ENCODE measurements at regions not wholly inside any gene's neighbourhood (a gene's known extent, or its start where the extent isn't known, plus 50 kb on each side); places are given as distances from the start of the nearest gene placed in this dataset.

- ATAC-seq = no peak
These were observed 170.8 kb upstream of the MSX2 start for GRCh38 chr5:174553556-174553955.

GRCh38 chr5:174555726-174556125, 168.7 kb upstream of the MSX2 start:
- ChIA-PET POLR2A (no interaction called here), CTCF (no interaction called here)
- Histone ChIP-seq H3K36me3 (ENCODE audit: control insufficient read depth, insufficient read depth, low read length) (no peaks in the 10 kb centered on the region), H3K4me3 (ENCODE audit: low read depth in 2 of 2, low read length in 2 of 2) (no peak overlapping the region), H3K4me1 (ENCODE audit: control insufficient read depth, insufficient read depth, low read length) (no peaks in the 10 kb centered on the region), H3K9me3 (ENCODE audit: control insufficient read depth, insufficient read depth, low read depth, low read length) (no peaks in the 10 kb centered on the region), H3K27me3 (ENCODE audit: control insufficient read depth, insufficient read depth, low read length) (peaks cover 2% of the 10 kb centered on the region; the same call in 1 of the 2 replicates), H3K27ac (ENCODE audit: low read length) (no peak overlapping the region)
- intact Hi-C loops (cut with micrococcal nuclease; ENCODE audit: unreplicated experiment) (no loop called here), in situ Hi-C loops (cut with HindIII; ENCODE audit: low pct_unique_long_range_greater_than_20kb, low sequenced_read_pairs) (no loop called here)
- ATAC-seq (no peak), DNase-seq (ENCODE audit: low read depth, low spot score) (no peak)
- TF ChIP-seq TCF7L2 (IDR thresholded peaks at IDR 0.05; ENCODE audit: low read depth, low read length) (no peak), REST (IDR thresholded peaks at IDR 0.05; ENCODE audit: insufficient read depth in 1 of 2, low read depth in 2 of 2, low read length in 1 of 2) (no peak), POLR2AphosphoS5 (IDR thresholded peaks at IDR 0.05; ENCODE audit: low read depth, low read length) (no peak), CTCF (IDR thresholded peaks at IDR 0.05) (no peak), SIN3A (IDR thresholded peaks at IDR 0.05; ENCODE audit: borderline replicate concordance, insufficient read depth, low read depth, low read length) (no peak)
- no TSS peak for BruUV-seq (replicated peaks)

More at GRCh38 chr5:174553556-174553955, 170.8 kb upstream of the MSX2 start:
- CTCF ChIA-PET = no interaction called here
- no peaks in the 10 kb centered on the region for H3K36me3 ChIP-seq (ENCODE audit: control insufficient read depth, insufficient read depth, low read length)
- TF ChIP-seq TCF7L2 (IDR thresholded peaks at IDR 0.05; ENCODE audit: low read depth, low read length) (no peak), POLR2AphosphoS5 (IDR thresholded peaks at IDR 0.05; ENCODE audit: low read depth, low read length) (no peak), CTCF (IDR thresholded peaks at IDR 0.05) (no peak), REST (IDR thresholded peaks at IDR 0.05; ENCODE audit: insufficient read depth in 1 of 2, low read depth in 2 of 2, low read length in 1 of 2) (no peak), SIN3A (IDR thresholded peaks at IDR 0.05; ENCODE audit: borderline replicate concordance, insufficient read depth, low read depth, low read length) (no peak)
- POLR2A ChIA-PET = no interaction called here
- no peak for DNase-seq (ENCODE audit: low read depth, low spot score)
- no peak overlapping the region for H3K27ac ChIP-seq (ENCODE audit: low read length)
- no peaks in the 10 kb centered on the region; the same call in 1 of the 2 replicates for H3K4me1 ChIP-seq (ENCODE audit: control insufficient read depth, insufficient read depth, low read length)
- in situ Hi-C loops (cut with HindIII; ENCODE audit: low pct_unique_long_range_greater_than_20kb, low sequenced_read_pairs) (no loop called here), intact Hi-C loops (cut with micrococcal nuclease; ENCODE audit: unreplicated experiment) (no loop called here)
- no peak overlapping the region for H3K4me3 ChIP-seq (ENCODE audit: low read depth in 2 of 2, low read length in 2 of 2)
- H3K9me3 ChIP-seq (ENCODE audit: control insufficient read depth, insufficient read depth, low read depth, low read length) = no peaks in the 10 kb centered on the region
- BruUV-seq (replicated peaks) = no TSS peak
- no peaks in the 10 kb centered on the region for H3K27me3 ChIP-seq (ENCODE audit: control insufficient read depth, insufficient read depth, low read length)

Data from Panc1 (cell line).